ENCODE measurements at regions not wholly inside any gene's neighbourhood (a gene's known extent, or its start where the extent isn't known, plus 50 kb on each side); places are given as distances from the start of the nearest gene placed in this dataset.

- DNase-seq (ENCODE audit: low spot score): no peak
These were observed 869.2 kb upstream of the GCFC2 start for GRCh38 chr2:76579911-76580310.

- DNase-seq (ENCODE audit: low spot score): no peak
These were observed 862.3 kb upstream of the GCFC2 start for GRCh38 chr2:76572981-76573380.

GRCh38 chr2:76569819-76570218 is 859.1 kb upstream of the GCFC2 start:
- DNase-seq (ENCODE audit: low spot score): no peak

GRCh38 chr2:76567478-76567877 is 856.8 kb upstream of the GCFC2 start:
- DNase-seq (ENCODE audit: low spot score): no peak

GRCh38 chr2:76564734-76565133 is 854.0 kb upstream of the GCFC2 start:
- no peak for DNase-seq (ENCODE audit: low spot score)

GRCh38 chr2:76563730-76564129 is 853.0 kb upstream of the GCFC2 start:
- no peak for DNase-seq (ENCODE audit: low spot score)

- no peak for DNase-seq (ENCODE audit: low spot score)
These were observed 847.4 kb upstream of the GCFC2 start for GRCh38 chr2:76558157-76558556.

GRCh38 chr2:76556018-76556417 is 845.3 kb upstream of the GCFC2 start:
- no peak for DNase-seq (ENCODE audit: low spot score)

GRCh38 chr2:76546207-76546606 is 835.5 kb upstream of the GCFC2 start:
- DNase-seq (ENCODE audit: low spot score): no peak

- DNase-seq (ENCODE audit: low spot score): no peak
These were observed 834.2 kb upstream of the GCFC2 start for GRCh38 chr2:76544901-76545300.

- DNase-seq (ENCODE audit: low spot score): no peak
These were observed 806.8 kb upstream of the GCFC2 start for GRCh38 chr2:76517574-76517909.

- no peak for DNase-seq (ENCODE audit: low spot score)
These were observed 806.3 kb upstream of the GCFC2 start for GRCh38 chr2:76516861-76517573.

- DNase-seq (ENCODE audit: low spot score): no peak
These were observed 801.6 kb upstream of the GCFC2 start for GRCh38 chr2:76512201-76512820.

GRCh38 chr2:76506538-76506937 is 795.8 kb upstream of the GCFC2 start:
- DNase-seq (ENCODE audit: low spot score): no peak

GRCh38 chr2:76501641-76502040 is 790.9 kb upstream of the GCFC2 start:
- no peak for DNase-seq (ENCODE audit: low spot score)

GRCh38 chr2:76498360-76498759 is 787.6 kb upstream of the GCFC2 start:
- DNase-seq (ENCODE audit: low spot score): no peak

- no peak for DNase-seq (ENCODE audit: low spot score)
These were observed 780.8 kb upstream of the GCFC2 start for GRCh38 chr2:76491503-76491902.

GRCh38 chr2:76478266-76479035 is 767.7 kb upstream of the GCFC2 start:
- DNase-seq (ENCODE audit: low spot score): no peak

- no peak for DNase-seq (ENCODE audit: low spot score)
These were observed 762.2 kb upstream of the GCFC2 start for GRCh38 chr2:76472946-76473345.

- DNase-seq (ENCODE audit: low spot score): no peak
These were observed 758.4 kb upstream of the GCFC2 start for GRCh38 chr2:76469066-76469465.

- DNase-seq (ENCODE audit: low spot score): no peak
These were observed 756.6 kb upstream of the GCFC2 start for GRCh38 chr2:76467326-76467725.

- no peak for DNase-seq (ENCODE audit: low spot score)
These were observed 753.6 kb upstream of the GCFC2 start for GRCh38 chr2:76464310-76464709.

- no peak for DNase-seq (ENCODE audit: low spot score)
These were observed 750.7 kb upstream of the GCFC2 start for GRCh38 chr2:76461431-76461830.

Measured in left forelimb (tissue), 1 donor.